ENCODE measurements at regions not wholly inside any gene's neighbourhood (a gene's known extent, or its start where the extent isn't known, plus 50 kb on each side); places are given as distances from the start of the nearest gene placed in this dataset.

DNA sequence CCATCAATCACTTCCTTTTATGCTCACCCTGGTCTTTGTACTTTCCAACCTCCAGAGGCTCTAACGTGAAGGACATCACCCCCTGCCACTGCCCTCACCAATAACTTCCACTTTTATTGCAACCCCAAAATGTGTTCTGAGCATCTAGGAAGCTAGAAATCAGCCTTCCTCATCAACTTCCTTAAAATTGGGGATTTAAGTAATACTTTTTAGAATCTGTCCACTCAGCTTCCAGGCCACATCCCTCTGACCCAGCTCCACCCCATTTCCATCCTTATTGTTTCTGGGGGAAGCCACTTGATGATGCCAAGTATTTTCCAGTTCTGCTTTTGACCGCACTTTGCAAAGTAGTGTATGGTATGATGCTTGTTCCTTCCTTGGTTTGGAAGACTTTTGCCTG is 73.5 kb upstream of the XCR1 start:
- no peak overlapping the region for H3K4me3 ChIP-seq
- 85 to 94% methylated on average over 2 of the region's 2 CpGs for WGBS, 2 experiments (ENCODE audit: low coverage in 1 of 2, low lambda C conversion rate in 2 of 2, missing lambda C conversion rate in 2 of 2)

DNA sequence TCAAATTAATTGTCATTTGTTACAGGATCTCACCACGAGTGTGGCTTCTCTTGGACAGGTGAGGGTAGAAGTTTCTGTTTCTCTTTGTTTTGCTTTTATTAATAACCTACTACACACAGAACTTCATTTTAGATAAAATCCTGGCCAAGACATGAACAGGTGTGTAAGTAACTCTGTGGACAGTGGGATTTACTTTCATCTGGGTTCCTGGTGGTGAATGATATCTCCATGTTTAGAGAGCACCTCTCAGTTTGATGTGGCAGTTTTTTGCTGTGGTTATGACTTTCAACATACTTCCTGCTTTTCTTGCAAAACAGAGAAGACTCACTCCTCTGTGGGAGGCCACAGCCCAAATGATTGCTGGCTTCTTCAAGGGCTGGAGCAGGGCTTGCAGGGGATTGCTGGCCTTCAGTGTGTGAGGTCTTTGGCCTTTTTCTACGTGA is 71.1 kb upstream of the XCR1 start:
- Histone ChIP-seq H2AFZ (peak overlapping the region; percentile 75), H4K20me1 (ENCODE audit: insufficient read depth) (no peaks in the 10 kb centered on the region), H3K9ac (peak overlapping the region; percentile 77), H3F3A (ENCODE audit: insufficient read depth) (peaks cover 29% of the 10 kb centered on the region), H3K4me1 (ENCODE audit: insufficient read depth) (peaks cover 25% of the 10 kb centered on the region), H3K4me2 (ENCODE audit: unreplicated experiment) (peak overlapping the region; percentile 70), H3K4me3 (peak overlapping the region; percentile 18; the same call in 1 of the 2 replicates), H3K27me3 (replicated peaks; ENCODE audit: insufficient read depth) (no peaks in the 10 kb centered on the region), H3K9me2 (ENCODE audit: insufficient read depth) (no peaks in the 10 kb centered on the region), H3K27ac (peak overlapping the region; percentile 94), H3K9me3 (ENCODE audit: low read depth) (no peaks in the 10 kb centered on the region), H3K79me2 (ENCODE audit: insufficient read depth) (no peaks in the 10 kb centered on the region), H3K36me3 (ENCODE audit: low read depth) (no peaks in the 10 kb centered on the region)
- TF ChIP-seq EZH2phosphoT487 (IDR thresholded peaks at IDR 0.05; ENCODE audit: insufficient read depth, low read depth) (no peak), EZH2 (IDR thresholded peaks at IDR 0.05; ENCODE audit: insufficient read depth, poor library complexity, severe bottlenecking) (no peak)
- in situ Hi-C loops (cut with MboI): loop anchor here (25.0 kb wide), 1 partner anchor 586 kb away; no protein-coding TSS in a partner anchor
- 49 to 50% methylated on average over 2 of the region's 2 CpGs for WGBS, 2 experiments (ENCODE audit: low coverage in 1 of 2, low lambda C conversion rate in 2 of 2, missing lambda C conversion rate in 2 of 2)
- DNase-seq: peak; percentile 87

More for the DNA sequence above, 73.5 kb upstream of the XCR1 start:
- no peak for DNase-seq
- Histone ChIP-seq H3F3A (ENCODE audit: insufficient read depth) (peaks cover 29% of the 10 kb centered on the region), H3K27me3 (replicated peaks; ENCODE audit: insufficient read depth) (no peaks in the 10 kb centered on the region), H3K4me1 (ENCODE audit: insufficient read depth) (peaks cover 25% of the 10 kb centered on the region), H4K20me1 (ENCODE audit: insufficient read depth) (no peaks in the 10 kb centered on the region), H3K9me2 (ENCODE audit: insufficient read depth) (no peaks in the 10 kb centered on the region), H3K4me2 (ENCODE audit: unreplicated experiment) (no peak overlapping the region), H3K9ac (no peak overlapping the region), H3K36me3 (ENCODE audit: low read depth) (no peaks in the 10 kb centered on the region), H3K27ac (no peak overlapping the region), H3K9me3 (ENCODE audit: low read depth) (no peaks in the 10 kb centered on the region), H3K79me2 (ENCODE audit: insufficient read depth) (no peaks in the 10 kb centered on the region), H2AFZ (no peak overlapping the region)
- TF ChIP-seq EZH2 (IDR thresholded peaks at IDR 0.05; ENCODE audit: insufficient read depth, poor library complexity, severe bottlenecking) (no peak), EZH2phosphoT487 (IDR thresholded peaks at IDR 0.05; ENCODE audit: insufficient read depth, low read depth) (no peak)
- in situ Hi-C loops (cut with MboI): no loop called here

DNA sequence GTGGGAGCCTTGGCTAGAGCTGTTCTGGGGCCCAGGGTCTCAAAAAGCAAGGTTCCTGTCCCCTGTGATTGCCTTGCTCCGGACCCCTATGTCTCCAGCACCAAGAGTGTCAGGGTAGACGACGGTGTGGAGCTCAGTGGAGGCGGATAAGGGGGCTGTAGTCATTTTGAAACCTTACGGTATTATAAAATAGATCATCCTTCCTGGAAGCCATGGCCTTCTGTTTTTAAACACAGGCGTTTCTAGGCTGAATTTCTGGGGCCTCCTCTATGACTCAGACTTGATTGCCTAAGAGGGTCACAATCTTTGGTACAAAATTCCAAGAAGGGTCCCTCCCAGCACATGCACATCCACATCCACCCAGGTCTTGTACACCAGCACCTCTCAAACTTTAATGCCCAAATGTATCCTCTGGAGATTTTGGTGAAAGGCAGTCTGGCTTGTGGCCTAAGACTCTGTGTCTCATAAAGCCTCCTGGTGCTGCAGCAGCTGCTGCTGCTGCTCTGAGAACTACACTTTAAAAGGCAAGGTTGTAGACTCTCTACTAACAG is 70.5 kb upstream of the XCR1 start:
- H3K27ac ChIP-seq: peak overlapping the region; percentile 94
- peak overlapping the region; percentile 77 for H3K9ac ChIP-seq
- peak; percentile 83 for DNase-seq
- peaks cover 25% of the 10 kb centered on the region for H3K4me1 ChIP-seq (ENCODE audit: insufficient read depth)
- no peak for TF ChIP-seq EZH2 (IDR thresholded peaks at IDR 0.05; ENCODE audit: insufficient read depth, poor library complexity, severe bottlenecking)
- TF ChIP-seq EZH2phosphoT487 (IDR thresholded peaks at IDR 0.05; ENCODE audit: insufficient read depth, low read depth): no peak
- no peaks in the 10 kb centered on the region for H3K9me2 ChIP-seq (ENCODE audit: insufficient read depth)
- no peaks in the 10 kb centered on the region for H3K79me2 ChIP-seq (ENCODE audit: insufficient read depth)
- peaks cover 29% of the 10 kb centered on the region for H3F3A ChIP-seq (ENCODE audit: insufficient read depth)
- no peaks in the 10 kb centered on the region for H3K36me3 ChIP-seq (ENCODE audit: low read depth)
- H3K9me3 ChIP-seq (ENCODE audit: low read depth): no peaks in the 10 kb centered on the region
- peak overlapping the region; percentile 70 for H3K4me2 ChIP-seq (ENCODE audit: unreplicated experiment)
- in situ Hi-C loops (cut with MboI): loop anchor here (25.0 kb wide), 1 partner anchor 585 kb away; no protein-coding TSS in a partner anchor
- no peaks in the 10 kb centered on the region for H3K27me3 ChIP-seq (replicated peaks; ENCODE audit: insufficient read depth)
- WGBS, 2 experiments (ENCODE audit: low coverage in 1 of 2, low lambda C conversion rate in 2 of 2, missing lambda C conversion rate in 2 of 2): 17 to 23% methylated on average over 6 of the region's 6 CpGs
- peak overlapping the region; percentile 18; the same call in 1 of the 2 replicates for H3K4me3 ChIP-seq
- H4K20me1 ChIP-seq (ENCODE audit: insufficient read depth): no peaks in the 10 kb centered on the region
- H2AFZ ChIP-seq: peak overlapping the region; percentile 75

DNA sequence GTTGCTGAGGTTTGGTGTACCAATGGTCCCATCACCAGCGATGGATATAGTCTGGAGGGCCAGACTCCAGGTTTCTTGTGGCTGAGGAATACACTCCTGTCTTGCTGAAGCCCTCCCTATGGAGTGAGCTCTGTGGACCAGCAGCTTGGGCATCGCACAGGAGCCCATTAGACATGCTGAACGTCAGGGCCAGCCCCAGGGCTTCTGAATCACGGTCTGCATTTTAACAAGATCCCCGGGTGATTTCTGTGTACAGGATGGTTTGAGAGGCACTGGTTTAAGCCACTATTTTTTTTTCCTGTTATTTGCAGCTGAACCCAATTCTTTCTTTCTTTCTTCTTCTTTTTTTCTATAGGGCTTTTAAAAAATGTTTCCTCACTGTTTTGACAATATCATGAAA is 69.5 kb upstream of the XCR1 start:
- Histone ChIP-seq H4K20me1 (ENCODE audit: insufficient read depth) (no peaks in the 10 kb centered on the region), H3K79me2 (ENCODE audit: insufficient read depth) (no peaks in the 10 kb centered on the region), H3K4me3 (no peak overlapping the region), H3K4me2 (ENCODE audit: unreplicated experiment) (no peak overlapping the region), H3K9ac (peak overlapping the region; percentile 77; the same call in 1 of the 2 replicates), H3K9me2 (ENCODE audit: insufficient read depth) (no peaks in the 10 kb centered on the region), H3K9me3 (ENCODE audit: low read depth) (no peaks in the 10 kb centered on the region), H2AFZ (no peak overlapping the region), H3F3A (ENCODE audit: insufficient read depth) (peaks cover 29% of the 10 kb centered on the region), H3K4me1 (ENCODE audit: insufficient read depth) (peaks cover 25% of the 10 kb centered on the region), H3K27me3 (replicated peaks; ENCODE audit: insufficient read depth) (no peaks in the 10 kb centered on the region), H3K27ac (no peak overlapping the region), H3K36me3 (ENCODE audit: low read depth) (no peaks in the 10 kb centered on the region)
- in situ Hi-C loops (cut with MboI): loop anchor here (25.0 kb wide), 1 partner anchor 584 kb away; no protein-coding TSS in a partner anchor
- 94 to 97% methylated on average over 5 of the region's 5 CpGs for WGBS, 2 experiments (ENCODE audit: low coverage in 1 of 2, low lambda C conversion rate in 2 of 2, missing lambda C conversion rate in 2 of 2)
- TF ChIP-seq EZH2 (IDR thresholded peaks at IDR 0.05; ENCODE audit: insufficient read depth, poor library complexity, severe bottlenecking) (no peak), EZH2phosphoT487 (IDR thresholded peaks at IDR 0.05; ENCODE audit: insufficient read depth, low read depth) (no peak)
- DNase-seq: no peak
